Brain microvascular endothelial cell (primary cell): ENCODE measurements at regions not wholly inside any gene's neighbourhood (a gene's known extent, or its start where the extent isn't known, plus 50 kb on each side); places are given as distances from the start of the nearest gene placed in this dataset.

Experiments used
- DNase-seq: peaks from one replicate; pipeline ENCODE4 v3.0.0-alpha.2; 2020
- H3K27ac ChIP-seq: fragments of 250-450 bp; sonication (Bioruptor Pico); 2 replicates; pipeline ENCODE4 v1.5.1; 2020; ENCODE audit warnings: mild to moderate bottlenecking, moderate library complexity
- H3K27me3 ChIP-seq: fragments of 250-450 bp; sonication (Bioruptor Pico); replicated peaks from 2 replicates; pipeline ENCODE4 v1.5.1; 2020; ENCODE audit warnings: mild to moderate bottlenecking
- H3K36me3 ChIP-seq: fragments of 250-450 bp; sonication (Bioruptor Pico); replicated peaks from 2 replicates; pipeline ENCODE4 v1.5.1; 2020; ENCODE audit warnings: mild to moderate bottlenecking
- H3K4me3 ChIP-seq: 2 replicates; pipeline ENCODE4 v1.5.1; 2011; ENCODE audit warnings: low read depth, mild to moderate bottlenecking, control low read depth, low read length, moderate library complexity
- CTCF ChIP-seq: IDR thresholded peaks from 2 replicates; pipeline ENCODE4 v1.5.1; 2011; ENCODE audit warnings: low read depth, mild to moderate bottlenecking, moderate library complexity, low read length, control low read depth, inconsistent platforms; ENCODE audit errors: missing control alignments
- in situ Hi-C: cut with HindIII; loops from 2 replicates; pipeline ENCODE4 v1.10.0; 2017; ENCODE audit warnings: low sequenced_read_pairs, low pct_ligation_motif_present

GRCh38 chr5:99063737-99064136, 134.9 kb upstream of the CHD1 start:
- TF ChIP-seq CTCF = no peak
- in situ Hi-C loops = no loop called here
- peak; percentile 5 for DNase-seq
- Histone ChIP-seq H3K36me3 (no peaks in the 10 kb centered on the region), H3K27ac (no peak overlapping the region), H3K4me3 (no peak overlapping the region), H3K27me3 (no peaks in the 10 kb centered on the region)

GRCh38 chr5:99061711-99062110, 132.9 kb upstream of the CHD1 start:
- TF ChIP-seq CTCF = no peak
- Histone ChIP-seq H3K27me3 (no peaks in the 10 kb centered on the region), H3K27ac (peak overlapping the region; percentile 75), H3K36me3 (no peaks in the 10 kb centered on the region), H3K4me3 (no peak overlapping the region)
- peak; percentile 48 for DNase-seq
- in situ Hi-C loops = no loop called here

- peak overlapping the region; percentile 75 for H3K27ac ChIP-seq
- DNase-seq = peak; percentile 22
Observed at GRCh38 chr5:99061299-99061698, 132.5 kb upstream of the CHD1 start.

DNA sequence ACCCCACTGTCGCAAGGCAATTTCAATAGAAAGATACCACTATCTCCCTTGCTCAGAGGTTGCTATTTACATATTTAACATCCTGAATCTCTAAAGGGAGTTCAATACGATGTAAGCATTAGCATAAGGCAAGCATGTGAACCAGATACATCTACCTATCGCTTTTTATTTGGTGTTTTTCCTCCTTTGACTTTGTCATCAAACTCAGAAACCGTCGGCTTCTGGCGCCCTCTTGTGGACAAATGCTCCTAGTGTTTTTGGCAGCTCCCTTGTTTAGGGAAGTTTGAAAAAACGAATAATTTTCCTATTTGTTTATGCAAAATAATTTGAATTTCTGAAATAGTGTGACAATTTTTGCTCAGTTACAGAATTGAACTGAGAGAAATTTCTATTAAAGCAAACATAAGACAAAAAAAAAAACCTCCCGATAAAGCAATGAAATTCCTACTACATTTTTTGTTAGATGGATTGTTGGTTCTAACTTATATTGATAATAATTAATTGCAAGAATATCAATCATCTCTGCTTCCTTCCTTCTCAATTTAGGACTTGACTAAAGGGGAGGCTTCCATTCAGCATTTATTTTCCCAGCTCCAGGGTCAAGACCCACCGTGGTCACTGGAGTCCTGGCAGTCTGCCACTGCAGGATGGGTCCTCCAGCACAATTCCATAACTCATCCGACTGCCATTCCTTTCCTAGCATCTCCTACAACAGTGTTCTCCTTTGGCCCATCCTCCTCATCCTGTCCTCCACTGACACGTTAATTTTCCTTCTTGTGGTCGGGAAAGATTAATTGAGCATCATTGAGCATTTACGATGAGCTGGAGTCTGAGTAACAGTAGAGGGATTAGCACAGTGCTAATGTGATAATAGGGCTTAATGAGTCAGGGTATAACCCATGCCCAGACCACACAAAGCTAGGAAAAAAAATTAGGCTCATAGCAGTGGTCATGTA, 131.8 kb upstream of the CHD1 start:
- Histone ChIP-seq H3K27me3 (no peaks in the 10 kb centered on the region), H3K36me3 (no peaks in the 10 kb centered on the region), H3K4me3 (no peak overlapping the region), H3K27ac (peak overlapping the region; percentile 75)
- peak; percentile 90 for TF ChIP-seq CTCF
- in situ Hi-C loops = no loop called here
- DNase-seq = peak; percentile 72

More at GRCh38 chr5:99061299-99061698, 132.5 kb upstream of the CHD1 start:
- H3K36me3 ChIP-seq = no peaks in the 10 kb centered on the region
- in situ Hi-C loops = no loop called here
- H3K4me3 ChIP-seq = no peak overlapping the region
- H3K27me3 ChIP-seq = no peaks in the 10 kb centered on the region
- no peak for TF ChIP-seq CTCF

DNA sequence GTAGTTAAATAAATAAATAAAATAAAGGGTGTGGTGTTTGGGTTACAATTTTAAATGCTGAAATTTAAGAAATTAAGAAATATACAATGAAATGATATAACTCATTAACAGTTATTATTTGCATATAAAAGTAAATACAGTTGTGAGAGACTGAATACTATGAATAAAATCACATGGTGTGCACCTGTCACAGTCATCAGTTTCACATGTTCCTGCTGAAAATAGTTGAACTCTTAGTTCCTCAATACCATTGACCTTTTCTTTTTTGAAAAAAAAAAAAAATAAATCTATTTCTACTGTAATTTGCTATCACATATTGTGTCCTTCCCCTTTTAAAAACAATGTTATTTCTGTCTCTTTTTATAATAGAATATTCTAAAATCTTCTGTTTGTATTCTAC, 130.9 kb upstream of the CHD1 start:
- Histone ChIP-seq H3K36me3 (no peaks in the 10 kb centered on the region), H3K4me3 (no peak overlapping the region), H3K27ac (no peak overlapping the region), H3K27me3 (no peaks in the 10 kb centered on the region)
- in situ Hi-C loops = no loop called here
- no peak for DNase-seq
- no peak for TF ChIP-seq CTCF
